ENCODE measurements at regions not wholly inside any gene's neighbourhood (a gene's known extent, or its start where the extent isn't known, plus 50 kb on each side); places are given as distances from the start of the nearest gene placed in this dataset.

DNA sequence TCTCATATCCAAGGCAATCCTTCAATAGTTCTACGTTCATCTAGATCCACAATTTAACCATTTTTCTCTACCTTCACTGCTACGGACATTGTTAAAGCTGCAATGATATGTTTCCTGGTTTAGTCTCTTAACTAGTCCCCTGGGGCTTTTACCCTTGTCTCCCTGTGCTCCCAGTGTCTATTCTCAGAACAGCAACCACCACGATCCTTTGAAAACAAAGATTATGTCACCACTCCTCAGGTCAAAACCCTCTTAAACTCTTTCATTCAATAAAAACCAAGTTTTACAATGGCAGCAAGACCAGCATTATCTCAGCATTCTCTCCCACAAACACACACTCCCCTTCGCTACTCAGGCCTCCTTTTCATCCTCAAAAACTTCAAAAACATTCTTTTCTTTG, 298.2 kb upstream of the CHST9 start:
- TF ChIP-seq, protein P1, sequence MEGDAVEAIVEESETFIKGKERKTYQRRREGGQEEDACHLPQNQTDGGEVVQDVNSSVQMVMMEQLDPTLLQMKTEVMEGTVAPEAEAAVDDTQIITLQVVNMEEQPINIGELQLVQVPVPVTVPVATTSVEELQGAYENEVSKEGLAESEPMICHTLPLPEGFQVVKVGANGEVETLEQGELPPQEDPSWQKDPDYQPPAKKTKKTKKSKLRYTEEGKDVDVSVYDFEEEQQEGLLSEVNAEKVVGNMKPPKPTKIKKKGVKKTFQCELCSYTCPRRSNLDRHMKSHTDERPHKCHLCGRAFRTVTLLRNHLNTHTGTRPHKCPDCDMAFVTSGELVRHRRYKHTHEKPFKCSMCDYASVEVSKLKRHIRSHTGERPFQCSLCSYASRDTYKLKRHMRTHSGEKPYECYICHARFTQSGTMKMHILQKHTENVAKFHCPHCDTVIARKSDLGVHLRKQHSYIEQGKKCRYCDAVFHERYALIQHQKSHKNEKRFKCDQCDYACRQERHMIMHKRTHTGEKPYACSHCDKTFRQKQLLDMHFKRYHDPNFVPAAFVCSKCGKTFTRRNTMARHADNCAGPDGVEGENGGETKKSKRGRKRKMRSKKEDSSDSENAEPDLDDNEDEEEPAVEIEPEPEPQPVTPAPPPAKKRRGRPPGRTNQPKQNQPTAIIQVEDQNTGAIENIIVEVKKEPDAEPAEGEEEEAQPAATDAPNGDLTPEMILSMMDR (conservative IDR thresholded peaks at IDR 0.05; ENCODE audit: low read depth, low read length): no peak
- no peak overlapping the region for H3K4me3 ChIP-seq (ENCODE audit: low read depth, low read length)
- no peak for DNase-seq (ENCODE audit: low read depth)

DNA sequence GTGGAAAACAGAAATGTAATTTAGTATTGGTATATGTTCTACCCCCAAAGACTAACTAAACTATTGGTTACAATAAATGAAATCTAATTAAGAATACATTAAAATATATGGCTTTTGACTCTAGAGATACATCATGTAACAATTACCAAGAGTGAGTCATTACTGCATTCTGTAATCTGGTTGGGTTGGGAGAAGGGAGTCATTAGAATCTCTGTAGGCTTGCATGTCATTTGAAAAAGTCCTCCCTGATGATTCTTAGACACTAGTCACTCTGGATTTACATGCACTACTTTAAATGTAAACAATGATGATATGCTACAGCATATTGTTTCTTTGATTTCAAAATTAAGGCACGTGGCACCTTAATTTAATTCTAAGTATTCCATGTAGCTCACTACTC, 293.4 kb upstream of the CHST9 start:
- DNase-seq (ENCODE audit: low read depth): no peak
- H3K4me3 ChIP-seq (ENCODE audit: low read depth, low read length): no peak overlapping the region
- TF ChIP-seq, protein P1 (conservative IDR thresholded peaks at IDR 0.05; ENCODE audit: low read depth, low read length): no peak

DNA sequence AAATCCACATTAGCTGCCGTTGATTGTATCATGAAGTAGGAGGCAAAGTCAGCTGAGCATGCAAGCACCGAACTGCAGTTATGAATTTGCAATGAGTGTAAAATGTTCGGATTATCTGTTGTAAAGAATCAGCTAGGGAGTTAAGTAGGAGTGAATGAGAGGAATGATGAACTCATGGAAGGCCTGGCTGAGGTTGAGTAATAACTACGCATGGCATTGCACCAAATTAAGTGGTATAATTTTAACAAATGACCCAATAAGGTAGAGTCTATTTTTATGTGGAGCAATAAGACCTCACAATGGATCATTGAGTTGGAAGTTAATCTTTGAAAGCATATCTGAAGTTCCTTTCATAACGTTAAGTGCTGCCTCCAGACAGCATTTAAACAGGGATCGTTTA, 288.2 kb upstream of the CHST9 start:
- TF ChIP-seq, protein P1 (conservative IDR thresholded peaks at IDR 0.05; ENCODE audit: low read depth, low read length): no peak
- H3K4me3 ChIP-seq (ENCODE audit: low read depth, low read length): no peak overlapping the region
- DNase-seq (ENCODE audit: low read depth): peak; percentile 90

DNA sequence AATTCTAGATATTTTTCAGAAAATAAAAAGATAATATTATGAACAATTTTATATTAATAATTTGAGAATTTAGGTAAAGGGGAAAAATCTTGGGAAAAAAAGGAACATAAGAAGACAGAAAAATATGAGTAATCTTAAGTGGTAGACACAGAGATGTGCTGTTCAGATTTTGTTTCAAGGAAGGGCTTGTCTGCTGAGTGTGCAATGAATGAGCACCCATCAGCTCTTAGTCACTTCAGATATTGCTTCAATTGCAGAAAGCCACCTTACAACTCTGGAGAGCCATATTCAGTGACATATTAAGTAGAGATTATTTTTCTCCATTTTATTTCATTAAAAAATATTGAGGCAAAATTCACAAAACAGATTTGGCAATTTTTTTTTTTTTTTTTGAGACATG, 282.0 kb upstream of the CHST9 start:
- H3K4me3 ChIP-seq (ENCODE audit: low read depth, low read length): no peak overlapping the region
- TF ChIP-seq, protein P1 (conservative IDR thresholded peaks at IDR 0.05; ENCODE audit: low read depth, low read length): no peak
- DNase-seq (ENCODE audit: low read depth): no peak

DNA sequence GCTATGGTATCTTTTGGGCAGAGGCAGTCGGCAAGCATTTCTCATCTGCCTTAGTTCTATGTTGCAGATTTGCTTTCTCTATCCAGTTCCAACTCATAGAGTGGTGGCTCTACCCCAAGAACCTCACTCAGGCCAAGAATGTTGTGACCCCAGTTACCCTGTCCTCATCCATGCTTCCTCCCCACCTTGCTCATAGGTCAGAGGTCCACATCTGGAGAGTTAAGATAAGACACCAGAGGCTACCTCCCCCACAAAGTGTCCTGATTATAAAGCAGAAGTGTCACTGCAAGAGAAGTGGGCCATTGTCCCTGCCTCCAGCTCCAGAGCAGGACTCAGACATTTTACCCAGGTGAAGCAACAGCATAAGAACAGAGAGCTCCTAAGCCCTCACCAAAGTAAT, 276.8 kb upstream of the CHST9 start:
- DNase-seq (ENCODE audit: low read depth): no peak
- H3K4me3 ChIP-seq (ENCODE audit: low read depth, low read length): no peak overlapping the region
- TF ChIP-seq, protein P1 (conservative IDR thresholded peaks at IDR 0.05; ENCODE audit: low read depth, low read length): no peak

DNA sequence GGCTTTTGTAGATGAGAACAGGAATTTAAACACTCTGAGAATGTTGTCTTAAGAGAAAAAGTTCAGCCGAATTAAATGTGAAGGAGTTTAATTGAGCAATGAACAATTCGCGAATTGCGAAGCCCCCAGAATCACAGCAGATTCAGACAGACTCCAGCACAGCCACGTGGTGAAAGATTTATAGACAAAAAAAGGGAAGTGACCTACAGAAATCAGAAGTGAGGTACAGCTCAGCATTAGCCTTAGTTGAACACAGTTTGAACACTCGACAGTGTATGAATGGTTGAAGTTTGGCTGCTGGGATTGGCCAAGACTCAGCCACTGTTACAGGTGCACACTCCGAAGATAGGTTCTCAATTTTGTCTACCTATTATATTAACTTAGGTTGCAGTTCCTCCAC, 264.0 kb upstream of the CHST9 start:
- TF ChIP-seq, protein P1 (conservative IDR thresholded peaks at IDR 0.05; ENCODE audit: low read depth, low read length): no peak
- no peak overlapping the region for H3K4me3 ChIP-seq (ENCODE audit: low read depth, low read length)
- DNase-seq (ENCODE audit: low read depth): no peak

DNA sequence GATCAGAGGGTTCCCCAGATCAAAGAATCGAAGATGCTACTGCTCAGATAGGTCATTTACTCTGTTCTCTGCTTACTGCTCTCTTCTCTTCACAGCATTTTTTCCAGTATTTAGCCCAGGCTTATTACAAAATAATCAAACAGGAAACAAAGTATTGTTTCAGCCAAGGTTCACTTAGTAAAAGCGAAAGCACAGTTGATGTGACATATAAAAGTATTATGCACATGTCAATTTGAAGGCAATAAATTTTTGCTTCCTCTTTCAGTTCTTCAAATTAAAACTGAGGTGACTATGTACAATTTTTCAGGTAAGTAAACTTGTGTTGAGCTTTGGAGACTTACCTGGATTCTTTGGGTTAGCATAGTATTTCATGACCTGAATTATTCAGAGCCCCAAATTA, 262.8 kb upstream of the CHST9 start:
- TF ChIP-seq, protein P1 (conservative IDR thresholded peaks at IDR 0.05; ENCODE audit: low read depth, low read length): no peak
- no peak overlapping the region for H3K4me3 ChIP-seq (ENCODE audit: low read depth, low read length)
- no peak for DNase-seq (ENCODE audit: low read depth)

Measured in epithelial cell of proximal tubule (primary cell).